K562 (cell line): ENCODE measurements at regions not wholly inside any gene's neighbourhood (a gene's known extent, or its start where the extent isn't known, plus 50 kb on each side); places are given as distances from the start of the nearest gene placed in this dataset.

Experiments
- ATAC-seq: fragments of 200-7000 bp; cut with Tn5 transposase; 3 replicates; pipeline ENCODE4 v1.9.1; 2020; ENCODE audit warnings: moderate library complexity
- BruUV-seq: library from RNA; stranded (reverse); fragments of 400-500 nt; replicated peaks from 2 replicates; lab custom pipeline; 2021; lab: Mats Ljungman, UMichigan
- CTCF ChIA-PET: fragments of 300-600 bp; formaldehyde crosslinking; extraction: SDS; loops from one replicate; lab custom pipeline; 2021; ENCODE audit warnings: low intra/inter-chr PET ratio; lab: Yijun Ruan, JAX
- POLR2A ChIA-PET: fragments of 300-600, 350-650 bp; sonication (Branson Sonifier 250); formaldehyde crosslinking; extraction: SDS; loops from one replicate; lab custom pipeline; 2021; ENCODE audit warnings: antibody characterized with exemption, inconsistent platforms; lab: Yijun Ruan, JAX
- DNase-seq, 4 experiments: peaks; one replicate each; pipeline versions ENCODE4 v3.0.0 to v3.0.0-alpha.2; 2011 to 2018; ENCODE audit warnings: low spot score in 3 of 4, mixed read lengths in 3 of 4; ENCODE audit errors: extremely low read depth in 1 of 4
- FAIRE-seq: peaks from 2 replicates; lab custom pipeline; 2011; peaks lifted over from hg19 to GRCh38; lab: Jason Lieb, UNC
- H2AFZ ChIP-seq: 2 replicates; pipeline ENCODE4 v1.6.0; 2011; ENCODE audit warnings: low read depth, low read length, control low read depth, inconsistent platforms
- H3K27ac ChIP-seq: fragments of 200-600 bp; 3 replicates; pipeline ENCODE4 v1.8.0; 2011; ENCODE audit warnings: low read depth, mild to moderate bottlenecking, control low read depth, inconsistent platforms, low read length, moderate library complexity, mixed read lengths; ENCODE audit errors: extremely low read depth
- H3K27me3 ChIP-seq, 2 experiments: fragments of 300-600 bp in 1 of 2; 2 replicates in 1 of 2; 3 replicates in 1 of 2; pipeline versions ENCODE4 v1.6.0 to v1.8.0; 2011; ENCODE audit warnings: inconsistent platforms in 2 of 2, low read length in 2 of 2, mild to moderate bottlenecking in 1 of 2, mixed read lengths in 1 of 2, moderate library complexity in 1 of 2; ENCODE audit not compliant: control insufficient read depth in 2 of 2, insufficient read depth in 2 of 2
- H3K36me3 ChIP-seq: fragments of 300-600 bp; 3 replicates; pipeline ENCODE4 v1.8.0; 2011; ENCODE audit warnings: mild to moderate bottlenecking, low read length, inconsistent platforms; ENCODE audit not compliant: control insufficient read depth, insufficient read depth
- H3K4me1 ChIP-seq, 2 experiments: fragments of 200-600 bp in 1 of 2; replicated peaks in 1 of 2; 2 replicates in 1 of 2; 3 replicates in 1 of 2; pipeline versions ENCODE4 v1.5.1 to v1.8.0; 2011; ENCODE audit warnings: inconsistent platforms in 2 of 2, low read length in 2 of 2, mild to moderate bottlenecking in 1 of 2, mixed read lengths in 1 of 2, moderate library complexity in 1 of 2; ENCODE audit not compliant: control insufficient read depth in 2 of 2, insufficient read depth in 2 of 2
- H3K4me2 ChIP-seq: 2 replicates; pipeline ENCODE4 v1.6.1; 2011; ENCODE audit warnings: low read length, control low read depth, inconsistent platforms, mixed read lengths; ENCODE audit not compliant: insufficient read depth
- H3K4me3 ChIP-seq: fragments of 200-600 bp; sonication (generic), shearing (Covaris generic); 2 replicates; pipeline ENCODE4 v1.5.1; 2016; ENCODE audit warnings: control low read depth, inconsistent platforms
- H3K79me2 ChIP-seq: fragments of 200-600 bp; 3 replicates; pipeline ENCODE4 v1.8.0; 2011; ENCODE audit warnings: low read length, inconsistent platforms; ENCODE audit not compliant: control insufficient read depth, insufficient read depth
- H3K9ac ChIP-seq, 2 experiments: 2 replicates each; pipeline versions ENCODE4 v1.6.0 to v1.6.1; 2011; ENCODE audit warnings: low read depth in 2 of 2, low read length in 2 of 2, control low read depth in 1 of 2, inconsistent platforms in 1 of 2, mild to moderate bottlenecking in 1 of 2, mixed read lengths in 1 of 2; ENCODE audit not compliant: insufficient read depth in 1 of 2
- H3K9me1 ChIP-seq: one replicate; pipeline ENCODE4 v1.6.0; 2011; ENCODE audit warnings: inconsistent platforms, mild to moderate bottlenecking, low read length, moderate library complexity; ENCODE audit not compliant: control insufficient read depth, insufficient read depth
- H3K9me3 ChIP-seq: replicated peaks from 2 replicates; pipeline ENCODE4 v1.5.1; 2011; ENCODE audit warnings: low read depth, low read length, inconsistent platforms; ENCODE audit not compliant: control insufficient read depth, insufficient read depth
- H4K20me1 ChIP-seq: replicated peaks from 2 replicates; pipeline ENCODE4 v1.6.1; 2011; ENCODE audit warnings: low read length, inconsistent platforms, mixed read lengths; ENCODE audit not compliant: control insufficient read depth, insufficient read depth
- BACH1 ChIP-seq: fragments of 200-800 bp; sonication (Bioruptor generic); IDR thresholded peaks from 2 replicates; pipeline ENCODE4 v1.6.1; 2016; ENCODE audit warnings: missing genetic modification characterization, missing compliant biosample characterization
- E2F4 ChIP-seq: sonication (generic); formaldehyde crosslinking; IDR thresholded peaks from 2 replicates; pipeline ENCODE4 v1.8.0; 2022; ENCODE audit warnings: mild to moderate bottlenecking, low read depth, missing genetic modification reagents
- OTX1 ChIP-seq: fragments of 450-650 bp; formaldehyde crosslinking; IDR thresholded peaks from 2 replicates; pipeline ENCODE4 v1.4.0; 2022; ENCODE audit warnings: mild to moderate bottlenecking
- TRIM28 ChIP-seq: fragments of 450-650 bp; IDR thresholded peaks from 2 replicates; pipeline ENCODE4 v1.6.1; 2017
- XRCC4 ChIP-seq: IDR thresholded peaks from one replicate; pipeline ENCODE4 v1.6.1; 2011; ENCODE audit not compliant: insufficient read depth, insufficient read length; ENCODE audit errors: extremely low read depth
- YBX1 ChIP-seq: fragments of 450-650 bp; IDR thresholded peaks from 2 replicates; pipeline ENCODE4 v1.7.1; 2016; ENCODE audit warnings: mild to moderate bottlenecking
- YY1 ChIP-seq, 3 experiments: IDR thresholded peaks; 2 replicates each; pipeline ENCODE4 v1.6.1; 2011; ENCODE audit warnings: low read length in 2 of 3, mild to moderate bottlenecking in 2 of 3, moderate library complexity in 2 of 3, borderline replicate concordance in 1 of 3, control low read depth in 1 of 3, low read depth in 1 of 3; ENCODE audit not compliant: insufficient read depth in 3 of 3, insufficient replicate concordance in 2 of 3, control insufficient read depth in 1 of 3, insufficient read length in 1 of 3; ENCODE audit errors: extremely low read depth in 1 of 3
- WGBS: fragments of 100-300 bp; shearing (Covaris generic); methylation state at CpG from one replicate; pipeline ENCODE4 v1.1.6; 2016; ENCODE audit warnings: low coverage, mixed read lengths; ENCODE audit not compliant: insufficient coverage; ENCODE audit errors: missing lambda C conversion rate; 5-methylcytosine and 5-hydroxymethylcytosine counted together
- in situ Hi-C: fragments of 300-500 bp; cut with MboI; formaldehyde crosslinking; loops from 4 replicates; pipeline ENCODE4 v1.15.0; 2018; ENCODE audit warnings: inconsistent platforms, mixed read lengths
- intact Hi-C: fragments of 100-400 bp; cut with micrococcal nuclease; formaldehyde crosslinking; loops from 2 replicates; pipeline ENCODE4 v1.14.2; 2022

GRCh38 chr5:107047048-107047447, 623.7 kb downstream of the EFNA5 start:
- ATAC-seq (no peak), DNase-seq (no peak), FAIRE-seq (no peak)
- Histone ChIP-seq H3K79me2 (no peaks in the 10 kb centered on the region), H3K4me1 (no peaks in the 10 kb centered on the region), H3K36me3 (no peaks in the 10 kb centered on the region), H3K4me3 (no peak overlapping the region), H3K4me2 (no peak overlapping the region), H3K9ac (no peak overlapping the region), H4K20me1 (no peaks in the 10 kb centered on the region), H3K27ac (no peak overlapping the region), H3K9me1 (no peaks in the 10 kb centered on the region), H3K9me3 (no peaks in the 10 kb centered on the region), H3K27me3 (no peaks in the 10 kb centered on the region), H2AFZ (no peak overlapping the region)
- ChIA-PET CTCF (no interaction called here), POLR2A (no interaction called here)
- intact Hi-C loops = no loop called here
- TF ChIP-seq OTX1 (CRISPR knock-in tag) (no peak), E2F4 (CRISPR knock-in tag) (no peak), XRCC4 (no peak), YBX1 (no peak), BACH1 (tag) (no peak), YY1 (IDR thresholded peaks at IDR 0.05; ENCODE audit: borderline replicate concordance in 1 of 3, control insufficient read depth in 1 of 3, extremely low read depth in 1 of 3, insufficient read depth in 3 of 3, insufficient read length in 1 of 3, insufficient replicate concordance in 2 of 3, low read depth in 1 of 3, low read length in 2 of 3) (no peak), TRIM28 (no peak)
- WGBS = 0% methylated on average over 2 of the region's 2 CpGs
- BruUV-seq = no TSS peak
- in situ Hi-C loops = no loop called here
